ENCODE measurements at regions not wholly inside any gene's neighbourhood (a gene's known extent, or its start where the extent isn't known, plus 50 kb on each side); places are given as distances from the start of the nearest gene placed in this dataset.

- CTCF ChIA-PET, result no interaction called here
- no peak overlapping the region for H4K5ac ChIP-seq (ENCODE audit: low read depth, low read length)
- no peak for DNase-seq
- H2BK120ac ChIP-seq (ENCODE audit: low read depth, low read length), result no peak overlapping the region
- no peak for TF ChIP-seq MXI1 (IDR thresholded peaks at IDR 0.05; ENCODE audit: borderline replicate concordance, low read depth, low read length)
- TF ChIP-seq MAZ (IDR thresholded peaks at IDR 0.05; ENCODE audit: borderline replicate concordance, low read depth, low read length), result no peak
- TF ChIP-seq, protein P1, sequence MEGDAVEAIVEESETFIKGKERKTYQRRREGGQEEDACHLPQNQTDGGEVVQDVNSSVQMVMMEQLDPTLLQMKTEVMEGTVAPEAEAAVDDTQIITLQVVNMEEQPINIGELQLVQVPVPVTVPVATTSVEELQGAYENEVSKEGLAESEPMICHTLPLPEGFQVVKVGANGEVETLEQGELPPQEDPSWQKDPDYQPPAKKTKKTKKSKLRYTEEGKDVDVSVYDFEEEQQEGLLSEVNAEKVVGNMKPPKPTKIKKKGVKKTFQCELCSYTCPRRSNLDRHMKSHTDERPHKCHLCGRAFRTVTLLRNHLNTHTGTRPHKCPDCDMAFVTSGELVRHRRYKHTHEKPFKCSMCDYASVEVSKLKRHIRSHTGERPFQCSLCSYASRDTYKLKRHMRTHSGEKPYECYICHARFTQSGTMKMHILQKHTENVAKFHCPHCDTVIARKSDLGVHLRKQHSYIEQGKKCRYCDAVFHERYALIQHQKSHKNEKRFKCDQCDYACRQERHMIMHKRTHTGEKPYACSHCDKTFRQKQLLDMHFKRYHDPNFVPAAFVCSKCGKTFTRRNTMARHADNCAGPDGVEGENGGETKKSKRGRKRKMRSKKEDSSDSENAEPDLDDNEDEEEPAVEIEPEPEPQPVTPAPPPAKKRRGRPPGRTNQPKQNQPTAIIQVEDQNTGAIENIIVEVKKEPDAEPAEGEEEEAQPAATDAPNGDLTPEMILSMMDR (conservative IDR thresholded peaks at IDR 0.05; ENCODE audit: low read depth, low read length), result no peak
- TF ChIP-seq, protein P2, sequence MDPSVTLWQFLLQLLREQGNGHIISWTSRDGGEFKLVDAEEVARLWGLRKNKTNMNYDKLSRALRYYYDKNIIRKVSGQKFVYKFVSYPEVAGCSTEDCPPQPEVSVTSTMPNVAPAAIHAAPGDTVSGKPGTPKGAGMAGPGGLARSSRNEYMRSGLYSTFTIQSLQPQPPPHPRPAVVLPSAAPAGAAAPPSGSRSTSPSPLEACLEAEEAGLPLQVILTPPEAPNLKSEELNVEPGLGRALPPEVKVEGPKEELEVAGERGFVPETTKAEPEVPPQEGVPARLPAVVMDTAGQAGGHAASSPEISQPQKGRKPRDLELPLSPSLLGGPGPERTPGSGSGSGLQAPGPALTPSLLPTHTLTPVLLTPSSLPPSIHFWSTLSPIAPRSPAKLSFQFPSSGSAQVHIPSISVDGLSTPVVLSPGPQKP (IDR thresholded peaks at IDR 0.05; ENCODE audit: borderline replicate concordance, low read depth, low read length), result no peak
- TF ChIP-seq MAFK (IDR thresholded peaks at IDR 0.05; ENCODE audit: low read depth, low read length), result no peak
- TF ChIP-seq RFX5 (IDR thresholded peaks at IDR 0.05; ENCODE audit: low read depth, low read length), result no peak
- TF ChIP-seq CEBPB (IDR thresholded peaks at IDR 0.05; ENCODE audit: low read depth, low read length), result no peak
- no peak for TF ChIP-seq CHD1 (IDR thresholded peaks at IDR 0.05; ENCODE audit: low read depth, low read length)
- no peak for TF ChIP-seq BHLHE40 (IDR thresholded peaks at IDR 0.05; ENCODE audit: low read depth, low read length)
- no peak for TF ChIP-seq USF2 (IDR thresholded peaks at IDR 0.05; ENCODE audit: low read depth, low read length)
- TF ChIP-seq FOS (IDR thresholded peaks at IDR 0.05; ENCODE audit: low read depth, low read length), result no peak
- TF ChIP-seq SMC3 (IDR thresholded peaks at IDR 0.05; ENCODE audit: low read depth, low read length), result no peak
- TF ChIP-seq RCOR1 (IDR thresholded peaks at IDR 0.05; ENCODE audit: insufficient replicate concordance, low read length), result no peak
- TF ChIP-seq POLR2A (IDR thresholded peaks at IDR 0.05; ENCODE audit: low read depth, low read length), result no peak
- no peak for TF ChIP-seq NFE2L2 (IDR thresholded peaks at IDR 0.05; ENCODE audit: low read depth, low read length)
- TF ChIP-seq RAD21 (IDR thresholded peaks at IDR 0.05; ENCODE audit: low read length), result no peak
- no peak overlapping the region for H2AK5ac ChIP-seq (ENCODE audit: low read depth, low read length)
- no peak overlapping the region for H3K4ac ChIP-seq (ENCODE audit: low read depth, low read length)
- no peak overlapping the region for H3K56ac ChIP-seq (ENCODE audit: extremely low read depth, insufficient read depth, low read length)
- H2BK20ac ChIP-seq (ENCODE audit: low read depth, low read length), result no peak overlapping the region
- no peak overlapping the region for H3K23ac ChIP-seq (ENCODE audit: low read depth, low read length)
- H4K20me1 ChIP-seq (ENCODE audit: insufficient read depth, low read length), result no peaks in the 10 kb centered on the region
- no TSS peak for BruUV-seq (replicated peaks)
- no peak overlapping the region for H4K91ac ChIP-seq (ENCODE audit: insufficient read depth, low read depth, low read length)
- H3K18ac ChIP-seq (ENCODE audit: low read depth, low read length), result no peak overlapping the region
- H4K8ac ChIP-seq (ENCODE audit: low read depth in 2 of 2, low read length in 2 of 2), result no peak overlapping the region
- intact Hi-C loops (cut with micrococcal nuclease) (no loop called here), dilution Hi-C loops (cut with HindIII; ENCODE audit: low sequenced_read_pairs, unreplicated experiment) (no loop called here), in situ Hi-C loops (cut with MboI; ENCODE audit: low sequenced_read_pairs) (no loop called here)
- H3K4me3 ChIP-seq (ENCODE audit: insufficient read depth, low read depth, low read length), result no peak overlapping the region
- peaks cover 2% of the 10 kb centered on the region; the same call in 1 of the 2 replicates for H3K27me3 ChIP-seq (ENCODE audit: control insufficient read depth, insufficient read depth, low read length)
- H3K4me2 ChIP-seq (ENCODE audit: low read depth, low read length), result no peak overlapping the region
- no peaks in the 10 kb centered on the region for H3K36me3 ChIP-seq (ENCODE audit: control insufficient read depth, insufficient read depth, low read length)
- H3K14ac ChIP-seq (replicated peaks; ENCODE audit: low read depth, low read length), result no peak overlapping the region
- no peak overlapping the region for H2AFZ ChIP-seq (replicated peaks; ENCODE audit: low read length, poor library complexity)
- H3K9me3 ChIP-seq (ENCODE audit: control insufficient read depth, insufficient read depth, low read length), result no peaks in the 10 kb centered on the region
- no peak for ATAC-seq (ENCODE audit: low read depth)
- no CpG with 5 or more reads among the region's 4 CpGs for WGBS, 2 experiments (ENCODE audit: extremely low coverage in 2 of 2, insufficient read length in 1 of 2)
- H2AK9ac ChIP-seq (replicated peaks; ENCODE audit: low read depth, low read length, poor library complexity), result peak overlapping the region; percentile 16
- no peak overlapping the region for H3K9ac ChIP-seq (ENCODE audit: low read depth, low read length)
- no peak overlapping the region for H3K27ac ChIP-seq (ENCODE audit: insufficient read depth, low read length)
- H2BK15ac ChIP-seq (ENCODE audit: low read depth, low read length), result no peak overlapping the region
- no peaks in the 10 kb centered on the region for H3K4me1 ChIP-seq (ENCODE audit: control insufficient read depth, insufficient read depth, low read length)
- no peak overlapping the region for H2BK5ac ChIP-seq (ENCODE audit: low read depth, low read length, poor library complexity, severe bottlenecking)
- POLR2A ChIA-PET (ENCODE audit: unreplicated experiment), result no interaction called here
- no peaks in the 10 kb centered on the region for H3K79me1 ChIP-seq (ENCODE audit: low read depth in 1 of 2, low read length in 2 of 2)
- H3K9me1 ChIP-seq (ENCODE audit: insufficient read depth, low read length), result no peaks in the 10 kb centered on the region
These were observed 117.5 kb upstream of the UNC5B start for GRCh38 chr10:71094712-71095390.

Data from IMR-90 (cell line).